ENCODE measurements at regions not wholly inside any gene's neighbourhood (a gene's known extent, or its start where the extent isn't known, plus 50 kb on each side); places are given as distances from the start of the nearest gene placed in this dataset.
"Not testable (repeated sequence)": the region's sequence is repeated elsewhere in the genome, so short reads cannot be mapped to it uniquely, and the experiment has no call there.

DNA sequence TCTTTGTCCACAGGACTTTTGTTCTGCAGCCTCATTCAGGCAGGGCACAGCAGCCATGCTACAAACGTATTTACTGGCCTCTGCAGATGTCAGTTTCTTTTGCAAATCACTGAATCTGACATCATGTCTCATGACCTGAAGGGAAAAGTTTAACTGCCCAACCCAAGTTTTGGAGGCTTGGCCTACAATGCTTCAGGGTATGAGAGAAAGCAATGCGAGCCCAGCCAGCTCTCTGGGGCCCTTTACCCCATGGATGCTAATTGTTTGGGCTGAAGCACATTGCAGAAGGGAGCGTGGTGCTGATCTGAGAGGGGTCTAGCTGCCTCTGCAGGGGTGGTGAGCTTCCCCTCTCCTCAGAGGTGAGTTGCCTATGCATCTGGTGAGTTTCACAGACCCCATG is 179.9 kb upstream of the CXCL12 start:
- DNase-seq (ENCODE audit: low spot score) = no peak

DNA sequence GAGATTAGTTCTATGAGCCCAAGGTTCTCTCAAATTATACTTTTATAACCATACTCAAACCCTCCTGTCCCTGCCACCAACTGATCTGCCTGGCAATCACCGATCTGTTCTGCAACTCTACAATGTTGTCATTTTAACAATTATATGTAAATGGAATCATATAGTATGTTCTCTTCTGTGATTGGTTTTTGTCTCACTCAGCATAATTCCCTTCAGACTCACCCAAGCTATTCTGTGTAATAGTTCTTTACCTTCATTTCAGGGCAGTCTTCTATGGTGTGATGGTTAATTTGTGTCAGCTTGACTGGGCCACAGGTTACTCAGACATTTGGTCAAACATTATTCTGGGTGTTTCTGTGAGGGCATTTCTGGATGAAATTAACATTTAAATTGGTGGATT is 181.9 kb upstream of the CXCL12 start:
- DNase-seq (ENCODE audit: low spot score) = no peak

DNA sequence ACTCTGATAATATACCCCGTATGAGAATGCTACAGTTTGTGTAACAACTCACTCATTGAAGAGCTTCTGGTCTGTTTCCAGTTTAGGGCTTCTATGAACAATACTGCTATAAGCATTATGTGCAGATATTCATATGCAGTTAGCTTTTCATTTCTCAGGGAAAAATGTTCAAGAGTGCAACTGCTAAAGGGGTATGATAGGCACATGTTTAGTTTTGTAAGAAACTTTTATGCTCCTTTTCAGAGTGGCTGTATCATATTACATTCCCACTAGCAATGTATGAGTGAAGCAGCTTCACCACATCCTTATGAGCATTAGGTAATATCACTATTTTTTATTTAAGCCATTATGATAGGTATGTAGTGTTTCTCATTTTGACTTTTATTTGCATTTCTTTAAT is 182.6 kb upstream of the CXCL12 start:
- DNase-seq (ENCODE audit: low spot score) = no peak

- DNase-seq (ENCODE audit: low spot score) = no peak
Measured at GRCh38 chr10:44569193-44570091, 184.5 kb upstream of the CXCL12 start.

- no peak for DNase-seq (ENCODE audit: low spot score)
Measured at GRCh38 chr10:44571701-44572100, 186.8 kb upstream of the CXCL12 start.

DNA sequence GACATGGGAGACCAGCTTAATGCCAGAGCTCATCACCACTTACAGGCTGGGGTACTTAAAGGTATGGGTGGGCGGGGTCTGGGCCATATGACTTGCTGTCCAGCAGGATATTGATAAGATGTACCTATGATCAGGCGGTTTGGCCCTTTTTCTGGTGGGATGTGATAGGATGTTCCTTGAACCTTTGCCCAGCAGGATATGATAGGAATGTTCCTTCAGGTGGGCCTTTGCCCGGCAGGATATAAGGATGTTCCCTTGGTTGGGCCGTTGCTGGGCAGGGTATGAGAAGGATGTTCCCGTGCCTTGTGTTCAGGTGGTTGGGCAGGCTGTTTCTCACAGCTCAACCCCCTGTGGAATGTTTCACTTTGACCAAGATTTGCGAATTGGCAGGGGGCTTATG is 187.2 kb upstream of the CXCL12 start:
- no peak for DNase-seq (ENCODE audit: low spot score)

- no peak for DNase-seq (ENCODE audit: low spot score)
Measured at GRCh38 chr10:44573821-44574220, 188.9 kb upstream of the CXCL12 start.

GRCh38 chr10:44574596-44575480 is 189.9 kb upstream of the CXCL12 start:
- no peak for DNase-seq (ENCODE audit: low spot score)

- DNase-seq (ENCODE audit: low spot score) = no peak
Measured at GRCh38 chr10:44575601-44576380, 190.9 kb upstream of the CXCL12 start.

- no peak for DNase-seq (ENCODE audit: low spot score)
Measured at GRCh38 chr10:44576702-44577191, 191.8 kb upstream of the CXCL12 start.

- no peak for DNase-seq (ENCODE audit: low spot score)
Measured at GRCh38 chr10:44577533-44577932, 192.6 kb upstream of the CXCL12 start.

DNA sequence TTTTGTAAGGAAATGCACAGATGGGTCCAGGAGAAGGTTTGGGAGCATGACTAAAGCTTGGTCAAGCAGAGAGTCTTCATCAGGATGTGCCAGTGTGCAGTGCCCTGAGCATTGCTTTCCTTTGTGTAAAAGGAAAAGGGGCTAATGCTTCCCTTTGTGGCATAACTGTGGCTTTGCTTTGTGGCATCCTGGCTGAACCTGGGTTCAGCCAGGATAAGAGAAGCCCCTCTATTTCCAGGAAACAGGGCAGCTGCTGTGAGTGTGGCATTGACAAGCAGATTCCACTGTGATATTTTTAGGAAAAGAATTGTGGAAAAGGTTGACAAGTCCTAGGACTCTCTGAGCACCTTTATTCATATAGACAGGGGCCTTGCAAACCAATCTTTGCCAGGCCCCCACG is 193.4 kb upstream of the CXCL12 start:
- DNase-seq (ENCODE audit: low spot score) = no peak

DNA sequence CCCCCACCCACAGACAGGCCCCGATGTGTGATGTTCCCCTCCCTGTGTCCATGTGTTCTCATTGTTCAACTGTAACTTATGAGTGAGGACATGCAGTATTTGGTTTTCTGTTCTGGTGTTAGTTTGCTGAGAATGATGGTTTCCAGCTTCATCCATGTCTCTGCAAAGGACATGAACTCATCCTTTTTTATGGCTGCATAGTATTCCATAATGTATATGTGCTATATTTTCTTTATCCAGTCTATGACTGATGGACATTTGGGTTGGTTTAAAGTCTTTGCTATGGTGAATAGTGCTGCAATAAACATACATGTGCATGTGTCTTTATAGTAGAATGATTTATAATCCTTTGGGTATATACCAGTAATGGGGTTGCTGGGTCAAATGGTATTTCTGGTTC is 194.1 kb upstream of the CXCL12 start:
- not testable (repeated sequence) for DNase-seq (ENCODE audit: low spot score)

- no peak for DNase-seq (ENCODE audit: low spot score)
Measured at GRCh38 chr10:44581996-44582395, 197.1 kb upstream of the CXCL12 start.

DNA sequence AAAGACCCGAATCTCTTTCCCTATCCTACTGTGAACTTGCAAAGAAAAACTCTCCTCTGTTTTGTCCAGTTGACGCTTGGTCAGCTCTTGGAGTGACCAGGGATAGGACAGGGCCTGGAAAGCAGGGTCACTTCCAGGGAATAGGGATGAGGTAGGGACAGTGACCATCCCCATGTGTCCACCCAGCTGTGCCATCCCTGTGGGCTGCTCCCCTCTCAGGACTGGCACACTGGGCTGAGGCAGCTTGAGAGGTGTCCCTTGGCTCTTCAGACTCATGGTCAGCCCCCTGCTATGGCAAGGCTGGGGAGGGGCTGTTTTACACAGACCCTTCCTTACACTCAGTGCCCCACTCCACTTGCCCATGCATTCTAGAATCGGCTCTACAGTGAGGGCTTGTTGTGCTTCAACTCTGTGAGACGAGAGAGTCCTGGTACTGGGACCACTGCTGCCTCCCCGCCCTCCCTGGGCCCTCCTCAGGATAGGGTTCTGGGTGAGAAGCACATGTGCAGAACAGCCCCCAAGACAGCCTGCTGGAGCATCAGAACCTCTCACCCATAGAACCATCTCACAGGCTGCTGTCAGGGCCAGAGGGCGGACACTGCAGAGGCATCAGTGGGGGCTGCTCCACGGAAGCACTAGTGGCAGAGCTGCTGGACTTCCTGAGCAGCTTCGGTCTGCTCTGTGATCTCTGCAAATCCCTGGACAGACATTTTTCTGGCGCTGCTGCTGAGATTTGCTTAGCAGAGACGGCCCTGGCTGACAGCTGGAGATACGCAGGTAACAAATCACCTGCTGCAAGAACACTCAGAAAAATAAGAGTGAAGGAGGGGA is 202.8 kb upstream of the CXCL12 start:
- no peak for DNase-seq (ENCODE audit: low spot score)

- no peak for DNase-seq (ENCODE audit: low spot score)
Measured at GRCh38 chr10:44589181-44589943, 204.5 kb upstream of the CXCL12 start.

GRCh38 chr10:44589944-44590449 is 205.1 kb upstream of the CXCL12 start:
- DNase-seq (ENCODE audit: low spot score) = no peak

- DNase-seq (ENCODE audit: low spot score) = no peak
Measured at GRCh38 chr10:44591911-44592310, 207.0 kb upstream of the CXCL12 start.

- DNase-seq (ENCODE audit: low spot score) = no peak
Measured at GRCh38 chr10:44593952-44594351, 209.1 kb upstream of the CXCL12 start.

GRCh38 chr10:44607116-44607515 is 222.2 kb upstream of the CXCL12 start:
- DNase-seq (ENCODE audit: low spot score) = no peak
